ENCODE measurements at regions not wholly inside any gene's neighbourhood (a gene's known extent, or its start where the extent isn't known, plus 50 kb on each side); places are given as distances from the start of the nearest gene placed in this dataset.

- Histone ChIP-seq H3K27me3 (ENCODE audit: control insufficient read depth in 3 of 3, insufficient read depth in 3 of 3, low read length in 3 of 3) (peaks cover 0 to 3% (median 0%) of the 10 kb centered on the region in 3 donors), H3K36me3 (ENCODE audit: control insufficient read depth in 3 of 3, insufficient read depth in 3 of 3, low read length in 3 of 3) (no peaks in the 10 kb centered on the region), H3K9me3 (ENCODE audit: control insufficient read depth in 3 of 3, low read length in 3 of 3) (peaks cover 0 to 2% (median 0%) of the 10 kb centered on the region in 3 donors), H3K4me3 (ENCODE audit: low read length in 3 of 3) (no peak overlapping the region), H3K4me1 (ENCODE audit: control insufficient read depth in 3 of 3, insufficient read depth in 3 of 3, low read length in 3 of 3) (no peaks in the 10 kb centered on the region), H3K9ac (ENCODE audit: low read depth in 1 of 3, low read length in 3 of 3) (no peak overlapping the region), H3K27ac (ENCODE audit: low read depth, low read length) (no peak overlapping the region)
These were observed 140.6 kb downstream of the EN1 start for GRCh38 chr2:118706844-118707243.

GRCh38 chr2:118706371-118706770, 141.1 kb downstream of the EN1 start:
- H3K27me3 ChIP-seq (ENCODE audit: control insufficient read depth in 3 of 3, insufficient read depth in 3 of 3, low read length in 3 of 3), result no peaks in the 10 kb centered on the region
- no peaks in the 10 kb centered on the region for H3K36me3 ChIP-seq (ENCODE audit: control insufficient read depth in 3 of 3, insufficient read depth in 3 of 3, low read length in 3 of 3)
- H3K27ac ChIP-seq (ENCODE audit: low read depth, low read length), result no peak overlapping the region
- peaks cover 0 to 2% (median under 1%) of the 10 kb centered on the region in 3 donors for H3K9me3 ChIP-seq (ENCODE audit: control insufficient read depth in 3 of 3, low read length in 3 of 3)
- H3K9ac ChIP-seq (ENCODE audit: low read depth in 1 of 3, low read length in 3 of 3), result no peak overlapping the region
- H3K4me1 ChIP-seq (ENCODE audit: control insufficient read depth in 3 of 3, insufficient read depth in 3 of 3, low read length in 3 of 3), result no peaks in the 10 kb centered on the region
- H3K4me3 ChIP-seq (ENCODE audit: low read length in 3 of 3), result no peak overlapping the region

GRCh38 chr2:118705032-118705431, 142.4 kb downstream of the EN1 start:
- Histone ChIP-seq H3K9me3 (ENCODE audit: control insufficient read depth in 3 of 3, low read length in 3 of 3) (peaks cover 0 to 2% (median 2%) of the 10 kb centered on the region in 3 donors), H3K27me3 (ENCODE audit: control insufficient read depth in 3 of 3, insufficient read depth in 3 of 3, low read length in 3 of 3) (no peaks in the 10 kb centered on the region), H3K36me3 (ENCODE audit: control insufficient read depth in 3 of 3, insufficient read depth in 3 of 3, low read length in 3 of 3) (no peaks in the 10 kb centered on the region), H3K4me1 (ENCODE audit: control insufficient read depth in 3 of 3, insufficient read depth in 3 of 3, low read length in 3 of 3) (no peaks in the 10 kb centered on the region), H3K27ac (ENCODE audit: low read depth, low read length) (no peak overlapping the region), H3K4me3 (ENCODE audit: low read length in 3 of 3) (no peak overlapping the region), H3K9ac (ENCODE audit: low read depth in 1 of 3, low read length in 3 of 3) (no peak overlapping the region)

- no peak overlapping the region for H3K27ac ChIP-seq (ENCODE audit: low read depth, low read length)
- H3K27me3 ChIP-seq (ENCODE audit: control insufficient read depth in 3 of 3, insufficient read depth in 3 of 3, low read length in 3 of 3), result no peaks in the 10 kb centered on the region
- H3K9ac ChIP-seq (ENCODE audit: low read depth in 1 of 3, low read length in 3 of 3), result no peak overlapping the region
- no peaks in the 10 kb centered on the region for H3K36me3 ChIP-seq (ENCODE audit: control insufficient read depth in 3 of 3, insufficient read depth in 3 of 3, low read length in 3 of 3)
- H3K9me3 ChIP-seq (ENCODE audit: control insufficient read depth in 3 of 3, low read length in 3 of 3), result peaks cover 0 to 2% (median 0%) of the 10 kb centered on the region in 3 donors
- H3K4me3 ChIP-seq (ENCODE audit: low read length in 3 of 3), result no peak overlapping the region
- H3K4me1 ChIP-seq (ENCODE audit: control insufficient read depth in 3 of 3, insufficient read depth in 3 of 3, low read length in 3 of 3), result no peaks in the 10 kb centered on the region
These were observed 147.8 kb downstream of the EN1 start for GRCh38 chr2:118699447-118700175.

- H3K4me3 ChIP-seq (ENCODE audit: low read length in 3 of 3), result no peak overlapping the region
- H3K9ac ChIP-seq (ENCODE audit: low read depth in 1 of 3, low read length in 3 of 3), result no peak overlapping the region
- peaks cover 0 to 2% (median 0%) of the 10 kb centered on the region in 3 donors for H3K9me3 ChIP-seq (ENCODE audit: control insufficient read depth in 3 of 3, low read length in 3 of 3)
- H3K4me1 ChIP-seq (ENCODE audit: control insufficient read depth in 3 of 3, insufficient read depth in 3 of 3, low read length in 3 of 3), result no peaks in the 10 kb centered on the region
- no peak overlapping the region for H3K27ac ChIP-seq (ENCODE audit: low read depth, low read length)
- no peaks in the 10 kb centered on the region for H3K27me3 ChIP-seq (ENCODE audit: control insufficient read depth in 3 of 3, insufficient read depth in 3 of 3, low read length in 3 of 3)
- H3K36me3 ChIP-seq (ENCODE audit: control insufficient read depth in 3 of 3, insufficient read depth in 3 of 3, low read length in 3 of 3), result no peaks in the 10 kb centered on the region
These were observed 148.9 kb downstream of the EN1 start for GRCh38 chr2:118698564-118698963.

GRCh38 chr2:118697781-118698180, 149.7 kb downstream of the EN1 start:
- H3K9ac ChIP-seq (ENCODE audit: low read depth in 1 of 3, low read length in 3 of 3), result no peak overlapping the region
- no peaks in the 10 kb centered on the region for H3K36me3 ChIP-seq (ENCODE audit: control insufficient read depth in 3 of 3, insufficient read depth in 3 of 3, low read length in 3 of 3)
- H3K4me1 ChIP-seq (ENCODE audit: control insufficient read depth in 3 of 3, insufficient read depth in 3 of 3, low read length in 3 of 3), result no peaks in the 10 kb centered on the region
- H3K4me3 ChIP-seq (ENCODE audit: low read length in 3 of 3), result no peak overlapping the region
- H3K9me3 ChIP-seq (ENCODE audit: control insufficient read depth in 3 of 3, low read length in 3 of 3), result peaks cover 0 to 2% (median 0%) of the 10 kb centered on the region in 3 donors
- no peak overlapping the region for H3K27ac ChIP-seq (ENCODE audit: low read depth, low read length)
- no peaks in the 10 kb centered on the region for H3K27me3 ChIP-seq (ENCODE audit: control insufficient read depth in 3 of 3, insufficient read depth in 3 of 3, low read length in 3 of 3)

GRCh38 chr2:118696786-118697465, 150.5 kb downstream of the EN1 start:
- Histone ChIP-seq H3K9ac (ENCODE audit: low read depth in 1 of 3, low read length in 3 of 3) (no peak overlapping the region), H3K4me3 (ENCODE audit: low read length in 3 of 3) (no peak overlapping the region), H3K27ac (ENCODE audit: low read depth, low read length) (no peak overlapping the region), H3K9me3 (ENCODE audit: control insufficient read depth in 3 of 3, low read length in 3 of 3) (peaks cover 0 to 2% (median 0%) of the 10 kb centered on the region in 3 donors), H3K36me3 (ENCODE audit: control insufficient read depth in 3 of 3, insufficient read depth in 3 of 3, low read length in 3 of 3) (no peaks in the 10 kb centered on the region), H3K4me1 (ENCODE audit: control insufficient read depth in 3 of 3, insufficient read depth in 3 of 3, low read length in 3 of 3) (no peaks in the 10 kb centered on the region), H3K27me3 (ENCODE audit: control insufficient read depth in 3 of 3, insufficient read depth in 3 of 3, low read length in 3 of 3) (no peaks in the 10 kb centered on the region)

- H3K27ac ChIP-seq (ENCODE audit: low read depth, low read length), result no peak overlapping the region
- no peaks in the 10 kb centered on the region for H3K9me3 ChIP-seq (ENCODE audit: control insufficient read depth in 3 of 3, low read length in 3 of 3)
- no peak overlapping the region for H3K4me3 ChIP-seq (ENCODE audit: low read length in 3 of 3)
- no peak overlapping the region for H3K9ac ChIP-seq (ENCODE audit: low read depth in 1 of 3, low read length in 3 of 3)
- H3K4me1 ChIP-seq (ENCODE audit: control insufficient read depth in 3 of 3, insufficient read depth in 3 of 3, low read length in 3 of 3), result no peaks in the 10 kb centered on the region
- no peaks in the 10 kb centered on the region for H3K36me3 ChIP-seq (ENCODE audit: control insufficient read depth in 3 of 3, insufficient read depth in 3 of 3, low read length in 3 of 3)
- H3K27me3 ChIP-seq (ENCODE audit: control insufficient read depth in 3 of 3, insufficient read depth in 3 of 3, low read length in 3 of 3), result no peaks in the 10 kb centered on the region
These were observed 154.1 kb downstream of the EN1 start for GRCh38 chr2:118693287-118693822.

GRCh38 chr2:118689874-118690273, 157.6 kb downstream of the EN1 start:
- Histone ChIP-seq H3K9me3 (ENCODE audit: control insufficient read depth in 3 of 3, low read length in 3 of 3) (no peaks in the 10 kb centered on the region), H3K36me3 (ENCODE audit: control insufficient read depth in 3 of 3, insufficient read depth in 3 of 3, low read length in 3 of 3) (no peaks in the 10 kb centered on the region), H3K9ac (ENCODE audit: low read depth in 1 of 3, low read length in 3 of 3) (no peak overlapping the region), H3K4me3 (ENCODE audit: low read length in 3 of 3) (no peak overlapping the region), H3K27me3 (ENCODE audit: control insufficient read depth in 3 of 3, insufficient read depth in 3 of 3, low read length in 3 of 3) (no peaks in the 10 kb centered on the region), H3K27ac (ENCODE audit: low read depth, low read length) (no peak overlapping the region), H3K4me1 (ENCODE audit: control insufficient read depth in 3 of 3, insufficient read depth in 3 of 3, low read length in 3 of 3) (peaks cover 0 to 4% (median 0%) of the 10 kb centered on the region in 3 donors)

GRCh38 chr2:118689456-118689855, 158.0 kb downstream of the EN1 start:
- no peak overlapping the region for H3K9ac ChIP-seq (ENCODE audit: low read depth in 1 of 3, low read length in 3 of 3)
- H3K4me3 ChIP-seq (ENCODE audit: low read length in 3 of 3), result no peak overlapping the region
- H3K9me3 ChIP-seq (ENCODE audit: control insufficient read depth in 3 of 3, low read length in 3 of 3), result no peaks in the 10 kb centered on the region

More at GRCh38 chr2:118689456-118689855, 158.0 kb downstream of the EN1 start:
- Histone ChIP-seq H3K27me3 (ENCODE audit: control insufficient read depth in 3 of 3, insufficient read depth in 3 of 3, low read length in 3 of 3) (no peaks in the 10 kb centered on the region), H3K27ac (ENCODE audit: low read depth, low read length) (no peak overlapping the region), H3K36me3 (ENCODE audit: control insufficient read depth in 3 of 3, insufficient read depth in 3 of 3, low read length in 3 of 3) (no peaks in the 10 kb centered on the region), H3K4me1 (ENCODE audit: control insufficient read depth in 3 of 3, insufficient read depth in 3 of 3, low read length in 3 of 3) (peaks cover 0 to 4% (median 0%) of the 10 kb centered on the region in 3 donors)

Data from skeletal muscle tissue (tissue), 3 donors.